Liver (tissue), 7 donors: ENCODE measurements at regions not wholly inside any gene's neighbourhood (a gene's known extent, or its start where the extent isn't known, plus 50 kb on each side); places are given as distances from the start of the nearest gene placed in this dataset.

Source experiments
- DNase-seq: peaks from one replicate; pipeline ENCODE4 v3.0.0-alpha.2; 2017; ENCODE audit warnings: low spot score
- H3K27ac ChIP-seq, 2 donors: one replicate each; pipeline ENCODE4 v1.7.0; 2013; ENCODE audit warnings: inconsistent platforms in 2 of 2, low read length in 2 of 2, control low read depth in 1 of 2, low read depth in 1 of 2, mild to moderate bottlenecking in 1 of 2
- H3K27me3 ChIP-seq, 4 donors: one replicate each; pipeline versions ENCODE4 v1.6.1 to v1.7.0; 2013; ENCODE audit warnings: low read length in 3 of 4, inconsistent platforms in 1 of 4, mild to moderate bottlenecking in 1 of 4, moderate library complexity in 1 of 4; ENCODE audit not compliant: control insufficient read depth in 4 of 4, insufficient read depth in 4 of 4
- H3K36me3 ChIP-seq, 4 donors: one replicate each; pipeline versions ENCODE4 v1.6.1 to v1.7.0; 2013; ENCODE audit warnings: low read length in 3 of 4, mild to moderate bottlenecking in 3 of 4, low read depth in 1 of 4, moderate library complexity in 1 of 4; ENCODE audit not compliant: control insufficient read depth in 4 of 4, insufficient read depth in 3 of 4
- H3K4me1 ChIP-seq, 4 donors: one replicate each; pipeline versions ENCODE4 v1.6.1 to v1.7.0; 2013; ENCODE audit warnings: low read length in 3 of 4, mild to moderate bottlenecking in 3 of 4, moderate library complexity in 1 of 4; ENCODE audit not compliant: control insufficient read depth in 4 of 4, insufficient read depth in 4 of 4
- H3K4me3 ChIP-seq, 3 donors: one replicate each; pipeline versions ENCODE4 v1.6.1 to v1.7.0; 2013; ENCODE audit warnings: low read length in 3 of 3, control low read depth in 1 of 3, low read depth in 1 of 3, mild to moderate bottlenecking in 1 of 3
- H3K9ac ChIP-seq, 2 donors: one replicate each; pipeline ENCODE4 v1.7.0; 2013; ENCODE audit warnings: low read length in 2 of 2, mild to moderate bottlenecking in 2 of 2, moderate library complexity in 2 of 2, control low read depth in 1 of 2, low read depth in 1 of 2
- H3K9me3 ChIP-seq, 4 donors: one replicate each; pipeline versions ENCODE4 v1.6.1 to v1.7.0; 2013; ENCODE audit warnings: low read length in 3 of 4; ENCODE audit not compliant: control insufficient read depth in 4 of 4
- EGR1 ChIP-seq, 2 donors: IDR thresholded peaks; 2 replicates each; pipeline ENCODE4 v1.6.1; 2016 to 2018; ENCODE audit warnings: antibody characterized with exemption in 2 of 2, low read depth in 2 of 2
- FOXA1 ChIP-seq: IDR thresholded peaks from 2 replicates; pipeline ENCODE4 v1.6.1; 2016; ENCODE audit warnings: antibody characterized with exemption
- FOXA2 ChIP-seq: IDR thresholded peaks from 2 replicates; pipeline ENCODE4 v1.6.1; 2016; ENCODE audit warnings: antibody characterized with exemption
- HNF4A ChIP-seq, 2 donors: conservative IDR thresholded peaks; 2 replicates each; pipeline ENCODE4 v1.6.1; 2016; ENCODE audit warnings: antibody characterized with exemption in 2 of 2, mild to moderate bottlenecking in 2 of 2
- HNF4G ChIP-seq: IDR thresholded peaks from 2 replicates; pipeline ENCODE4 v1.6.1; 2016; ENCODE audit warnings: antibody characterized with exemption
- NR2F2 ChIP-seq: IDR thresholded peaks from 2 replicates; pipeline ENCODE4 v1.6.1; 2016; ENCODE audit warnings: antibody characterized with exemption
- RAD21 ChIP-seq, 2 donors: IDR thresholded peaks; 2 replicates each; pipeline ENCODE4 v1.6.1; 2016; ENCODE audit warnings: antibody characterized with exemption in 2 of 2, mild to moderate bottlenecking in 2 of 2
- SP1 ChIP-seq: IDR thresholded peaks from 2 replicates; pipeline ENCODE4 v1.6.1; 2018; ENCODE audit warnings: antibody characterized with exemption, mild to moderate bottlenecking
- TAF1 ChIP-seq: conservative IDR thresholded peaks from 2 replicates; pipeline ENCODE4 v1.6.1; 2016; ENCODE audit warnings: antibody characterized with exemption, mild to moderate bottlenecking
- YY1 ChIP-seq: IDR thresholded peaks from 2 replicates; pipeline ENCODE4 v1.6.1; 2016; ENCODE audit warnings: antibody characterized with exemption, mild to moderate bottlenecking
- ZBTB33 ChIP-seq: IDR thresholded peaks from 2 replicates; pipeline ENCODE4 v1.6.1; 2016; ENCODE audit warnings: antibody characterized with exemption
- WGBS: extraction: QIAGEN DNeasy Blood & Tissue Kit; methylation state at CpG from one replicate; pipeline ENCODE4 v1.1.7; 2013; 5-methylcytosine and 5-hydroxymethylcytosine counted together
- TF ChIP-seq, protein P1 (sequence below): IDR thresholded peaks from 2 replicates; pipeline ENCODE4 v1.6.1; 2016; ENCODE audit warnings: antibody characterized with exemption
- donor health status: healthy.
- donor health status: healthy.
- donor health status: healthy.
- donor health status: healthy.

DNA sequence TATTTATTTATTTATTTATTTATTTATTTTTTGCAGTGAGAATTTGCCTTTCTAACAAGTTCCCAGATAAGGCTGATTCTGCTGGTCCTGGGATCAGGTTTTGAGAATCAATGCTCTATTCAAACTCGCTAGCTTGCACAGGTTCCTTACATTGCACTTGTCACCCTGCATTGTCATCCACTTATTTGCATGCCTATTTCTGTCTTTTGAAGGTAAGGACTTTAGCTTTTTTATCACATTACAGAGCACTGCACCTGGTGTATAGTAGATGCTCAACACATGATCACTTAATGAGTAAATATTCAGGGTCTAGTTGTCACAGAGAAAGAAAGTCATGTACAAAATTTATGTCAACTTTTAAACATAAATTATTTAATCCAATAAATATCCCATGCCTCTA is 219.7 kb upstream of the BTG1 start:
- Histone ChIP-seq H3K9ac (no peak overlapping the region), H3K4me1 (peaks cover 0 to 3% (median 0%) of the 10 kb centered on the region in 4 donors), H3K9me3 (no peaks in the 10 kb centered on the region), H3K4me3 (no peak overlapping the region), H3K27me3 (no peaks in the 10 kb centered on the region), H3K27ac (no peak overlapping the region), H3K36me3 (no peaks in the 10 kb centered on the region)
- TF ChIP-seq HNF4G (no peak), FOXA2 (no peak), YY1 (no peak), HNF4A (conservative IDR thresholded peaks at IDR 0.05) (no peak), NR2F2 (no peak), ZBTB33 (no peak), SP1 (no peak), EGR1 (IDR thresholded peaks at IDR 0.05; ENCODE audit: low read depth in 2 of 2) (no peak)
- TF ChIP-seq, protein P1, sequence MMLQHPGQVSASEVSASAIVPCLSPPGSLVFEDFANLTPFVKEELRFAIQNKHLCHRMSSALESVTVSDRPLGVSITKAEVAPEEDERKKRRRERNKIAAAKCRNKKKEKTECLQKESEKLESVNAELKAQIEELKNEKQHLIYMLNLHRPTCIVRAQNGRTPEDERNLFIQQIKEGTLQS = no peak
- 95% methylated on average over 1 of the region's 1 CpG for WGBS
- no peak for DNase-seq

DNA sequence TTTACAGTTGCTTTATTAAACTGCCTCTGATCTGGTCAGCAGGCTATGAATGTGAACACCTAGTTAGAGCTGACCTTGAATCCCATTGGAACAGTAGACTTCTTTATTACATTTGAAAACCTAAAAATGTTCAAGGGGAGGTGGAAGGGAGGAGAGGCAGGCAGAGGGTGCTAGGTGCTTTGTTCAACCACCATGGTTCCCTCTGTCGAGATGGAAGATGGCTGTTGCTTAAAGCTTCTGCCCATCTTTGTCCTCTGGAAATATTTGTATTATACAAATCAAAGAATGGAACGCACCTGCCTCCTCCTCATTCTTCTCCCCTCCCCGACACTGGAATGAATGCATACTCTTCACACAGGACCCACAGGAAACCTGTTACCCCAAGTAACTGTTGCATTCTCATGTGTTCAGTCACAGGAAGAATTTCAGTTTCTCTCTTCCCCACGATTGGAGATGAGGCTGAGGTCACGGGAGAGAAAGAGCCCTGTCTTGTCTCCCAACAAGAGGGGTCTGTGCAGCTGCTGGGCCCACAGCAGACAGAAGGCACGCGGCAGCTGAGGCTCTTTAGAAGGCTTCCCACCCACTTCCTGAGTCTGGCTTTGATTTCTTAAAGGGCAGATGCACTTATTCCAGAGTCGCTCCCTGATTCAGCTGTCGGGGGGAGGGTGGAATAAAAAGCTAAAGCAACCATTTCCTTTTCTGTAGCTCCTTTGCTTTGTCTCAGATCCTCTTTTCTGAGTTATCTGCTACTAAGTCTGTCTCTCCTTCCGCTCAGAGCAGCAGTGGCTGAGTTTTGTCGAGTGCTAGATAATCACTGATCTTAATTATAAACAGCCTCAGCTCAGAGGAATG is 217.9 kb upstream of the BTG1 start:
- no peak for DNase-seq
- Histone ChIP-seq H3K4me1 (peaks cover 0 to 3% (median 0%) of the 10 kb centered on the region in 4 donors), H3K9ac (no peak overlapping the region)

DNA sequence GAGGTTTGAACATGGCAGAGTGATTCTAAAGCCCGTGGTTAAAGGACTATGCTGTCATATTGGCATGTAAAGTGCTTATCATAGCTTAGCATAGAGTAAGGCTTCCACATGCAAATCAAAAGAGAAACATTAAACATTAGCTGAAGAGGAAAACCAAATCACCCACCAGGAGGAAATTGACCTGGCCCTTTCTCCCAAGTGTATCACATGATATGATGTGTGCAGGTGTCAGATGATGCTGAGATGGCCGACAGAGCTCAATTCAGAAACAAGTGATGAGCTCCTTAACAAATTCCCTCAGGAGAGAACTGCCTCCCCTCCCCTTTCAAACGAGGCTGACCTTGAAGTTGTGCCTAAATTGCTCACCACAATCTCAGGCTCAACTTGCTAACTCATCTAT is 217.1 kb upstream of the BTG1 start:
- peaks cover 0 to 3% (median 0%) of the 10 kb centered on the region in 4 donors for H3K4me1 ChIP-seq

More for the DNA sequence above, 217.9 kb upstream of the BTG1 start:
- Histone ChIP-seq H3K27ac (peak overlapping the region in 1 of 2 donors; percentile 21), H3K4me3 (no peak overlapping the region), H3K36me3 (no peaks in the 10 kb centered on the region), H3K9me3 (no peaks in the 10 kb centered on the region), H3K27me3 (no peaks in the 10 kb centered on the region)
- 67% methylated on average over 11 of the region's 11 CpGs for WGBS
- TF ChIP-seq SP1 = no peak
- peak in 1 of 2 donors; percentile 29 for TF ChIP-seq RAD21 (IDR thresholded peaks at IDR 0.05)

More for the DNA sequence above, 217.1 kb upstream of the BTG1 start:
- 59% methylated on average over 3 of the region's 3 CpGs for WGBS
- TF ChIP-seq FOXA2 (no peak), EGR1 (IDR thresholded peaks at IDR 0.05; ENCODE audit: low read depth in 2 of 2) (no peak), TAF1 (no peak), FOXA1 (no peak)
- TF ChIP-seq, protein P1 = no peak
- Histone ChIP-seq H3K27me3 (no peaks in the 10 kb centered on the region), H3K36me3 (no peaks in the 10 kb centered on the region), H3K27ac (no peak overlapping the region), H3K9me3 (no peaks in the 10 kb centered on the region), H3K4me3 (no peak overlapping the region), H3K9ac (no peak overlapping the region)
- no peak for DNase-seq
